ENCODE measurements at regions not wholly inside any gene's neighbourhood (a gene's known extent, or its start where the extent isn't known, plus 50 kb on each side); places are given as distances from the start of the nearest gene placed in this dataset.

DNA sequence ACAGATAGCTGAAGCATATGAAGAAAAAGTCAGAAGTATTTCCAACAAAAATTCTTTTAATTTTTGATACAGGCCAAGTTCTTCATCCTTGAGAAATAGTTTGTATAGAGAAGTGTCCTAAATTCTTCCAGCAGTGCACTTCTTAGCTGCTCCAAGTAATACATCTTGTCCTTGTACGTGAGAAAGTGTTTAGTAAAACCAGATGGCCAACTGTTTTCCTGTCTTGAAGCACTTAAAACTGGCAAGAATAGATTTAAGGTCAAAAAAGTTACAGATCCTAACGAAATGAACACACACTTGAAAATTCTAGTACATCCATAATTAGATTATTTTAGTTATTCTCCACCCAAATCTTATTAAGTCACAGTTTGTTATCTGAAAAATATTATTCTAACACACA lies 52.2 kb upstream of the HSF2 start:
- 49% methylated on average over 2 of the region's 2 CpGs for WGBS
- Histone ChIP-seq H3K4me1 (no peaks in the 10 kb centered on the region), H3K4me3 (no peak overlapping the region), H3K9me3 (no peaks in the 10 kb centered on the region), H3K27ac (replicated peaks in 1 of 4) (no peak overlapping the region), H3K36me3 (no peaks in the 10 kb centered on the region), H3K27me3 (no peaks in the 10 kb centered on the region)
- intact Hi-C loops (cut with DNase I), result no loop called here
- no peak for DNase-seq (ENCODE audit: extremely low spot score)
- TF ChIP-seq, protein P1, sequence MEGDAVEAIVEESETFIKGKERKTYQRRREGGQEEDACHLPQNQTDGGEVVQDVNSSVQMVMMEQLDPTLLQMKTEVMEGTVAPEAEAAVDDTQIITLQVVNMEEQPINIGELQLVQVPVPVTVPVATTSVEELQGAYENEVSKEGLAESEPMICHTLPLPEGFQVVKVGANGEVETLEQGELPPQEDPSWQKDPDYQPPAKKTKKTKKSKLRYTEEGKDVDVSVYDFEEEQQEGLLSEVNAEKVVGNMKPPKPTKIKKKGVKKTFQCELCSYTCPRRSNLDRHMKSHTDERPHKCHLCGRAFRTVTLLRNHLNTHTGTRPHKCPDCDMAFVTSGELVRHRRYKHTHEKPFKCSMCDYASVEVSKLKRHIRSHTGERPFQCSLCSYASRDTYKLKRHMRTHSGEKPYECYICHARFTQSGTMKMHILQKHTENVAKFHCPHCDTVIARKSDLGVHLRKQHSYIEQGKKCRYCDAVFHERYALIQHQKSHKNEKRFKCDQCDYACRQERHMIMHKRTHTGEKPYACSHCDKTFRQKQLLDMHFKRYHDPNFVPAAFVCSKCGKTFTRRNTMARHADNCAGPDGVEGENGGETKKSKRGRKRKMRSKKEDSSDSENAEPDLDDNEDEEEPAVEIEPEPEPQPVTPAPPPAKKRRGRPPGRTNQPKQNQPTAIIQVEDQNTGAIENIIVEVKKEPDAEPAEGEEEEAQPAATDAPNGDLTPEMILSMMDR (IDR thresholded peaks at IDR 0.05), result no peak
- TF ChIP-seq POLR2AphosphoS5 (IDR thresholded peaks at IDR 0.05), result no peak
- no peak for TF ChIP-seq EP300 (IDR thresholded peaks at IDR 0.05)
- no peak for TF ChIP-seq POLR2A (IDR thresholded peaks at IDR 0.05; ENCODE audit: low read depth)

DNA sequence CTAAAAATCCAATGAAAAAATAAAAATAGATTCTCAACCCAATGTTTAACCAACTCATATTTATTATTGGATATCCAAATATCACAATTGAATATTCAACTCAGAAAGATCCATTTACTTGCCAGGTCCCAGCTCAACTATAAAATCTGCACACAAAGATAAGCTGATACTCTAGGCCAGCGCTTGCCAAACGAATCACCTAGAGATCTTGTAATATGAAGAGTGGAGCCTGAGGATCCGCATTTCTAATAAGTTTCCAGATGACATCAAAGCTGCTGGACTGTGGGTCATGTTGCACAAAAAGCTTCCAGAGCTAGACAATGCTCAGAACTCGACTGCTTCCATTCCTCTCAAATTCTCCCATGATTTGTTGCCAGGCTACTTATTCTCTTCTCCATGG lies 51.7 kb upstream of the HSF2 start:
- 73% methylated on average over 4 of the region's 4 CpGs for WGBS
- TF ChIP-seq POLR2AphosphoS5 (IDR thresholded peaks at IDR 0.05) (no peak), EP300 (IDR thresholded peaks at IDR 0.05) (no peak), POLR2A (IDR thresholded peaks at IDR 0.05; ENCODE audit: low read depth) (no peak)
- TF ChIP-seq, protein P1 (IDR thresholded peaks at IDR 0.05), result no peak
- intact Hi-C loops (cut with DNase I), result no loop called here
- no peaks in the 10 kb centered on the region for H3K9me3 ChIP-seq
- no peak for DNase-seq (ENCODE audit: extremely low spot score)
- H3K27ac ChIP-seq (replicated peaks in 1 of 4), result no peak overlapping the region
- no peaks in the 10 kb centered on the region for H3K4me1 ChIP-seq
- no peaks in the 10 kb centered on the region for H3K27me3 ChIP-seq
- H3K36me3 ChIP-seq, result no peaks in the 10 kb centered on the region
- H3K4me3 ChIP-seq, result no peak overlapping the region

Small RNA genes lying in the stretch of these regions (small RNA-seq; reads per million reads assigned to genes)
- gene AL603865.2, result 0 reads per million in 3 donors
- gene RNU1-18P, result 0 reads per million in 3 donors
- gene RNU2-8P, result 0 reads per million in 3 donors
- gene RNU4-76P, result 0 reads per million in 3 donors
